HG02852 (cell line): ENCODE measurements at regions not wholly inside any gene's neighbourhood (a gene's known extent, or its start where the extent isn't known, plus 50 kb on each side); places are given as distances from the start of the nearest gene placed in this dataset.
"Not testable (repeated sequence)": the region's sequence is repeated elsewhere in the genome, so short reads cannot be mapped to it uniquely, and the experiment has no call there.

ENCODE experiments used
- ATAC-seq: cut with Tn5 transposase; IDR thresholded peaks from one replicate; pipeline ENCODE4 v1.9.1; 2021; ENCODE audit warnings: mild to moderate bottlenecking, moderate library complexity; ENCODE audit not compliant: unreplicated experiment

- ATAC-seq, result no peak
These were observed 125.1 kb downstream of the AKAP11 start for GRCh38 chr13:42396901-42397655.

DNA sequence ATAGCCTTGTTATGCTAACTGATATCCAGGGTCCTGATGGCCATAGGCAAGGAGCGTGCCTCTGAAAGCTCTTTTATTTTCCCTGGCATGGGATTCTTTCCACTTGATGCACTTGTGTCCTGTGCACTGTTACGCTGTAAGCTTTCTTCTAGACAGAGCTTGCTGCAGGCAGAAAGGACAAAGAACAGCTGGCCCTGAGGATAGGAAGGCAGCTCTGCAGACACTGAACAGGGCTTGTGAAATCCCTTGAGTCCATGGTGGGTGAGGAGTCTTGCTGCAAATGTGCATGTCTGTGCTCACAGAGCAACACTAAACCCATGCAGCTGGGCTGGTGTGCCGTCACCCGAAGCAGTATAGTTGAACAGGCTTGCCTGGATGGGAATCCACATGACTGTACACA, 126.6 kb downstream of the AKAP11 start:
- no peak for ATAC-seq

GRCh38 chr13:42400188-42400833, 128.4 kb downstream of the AKAP11 start:
- ATAC-seq, result no peak

GRCh38 chr13:42401376-42401775, 129.4 kb downstream of the AKAP11 start:
- ATAC-seq, result no peak

- peak; percentile 76 for ATAC-seq
These were observed 133.9 kb downstream of the AKAP11 start for GRCh38 chr13:42405665-42406390.

DNA sequence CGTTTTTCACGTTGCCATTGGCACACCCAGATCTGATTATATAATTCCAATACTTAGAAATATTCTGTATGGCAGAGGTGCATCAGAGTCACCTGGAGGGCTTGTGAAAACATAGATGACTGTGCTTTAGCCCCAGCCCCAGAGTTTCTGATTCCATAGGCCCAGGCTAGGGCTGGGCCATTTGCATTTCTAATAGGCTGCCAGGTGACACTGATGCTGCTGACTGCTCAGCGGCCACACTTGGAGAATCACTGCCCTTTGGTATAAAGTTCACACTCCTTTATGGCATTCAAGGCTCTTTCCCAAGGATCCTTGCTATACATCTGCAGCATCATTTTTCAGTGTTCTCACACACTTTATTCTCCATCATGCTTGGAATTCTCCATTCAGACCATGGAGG, 137.1 kb downstream of the AKAP11 start:
- no peak for ATAC-seq

DNA sequence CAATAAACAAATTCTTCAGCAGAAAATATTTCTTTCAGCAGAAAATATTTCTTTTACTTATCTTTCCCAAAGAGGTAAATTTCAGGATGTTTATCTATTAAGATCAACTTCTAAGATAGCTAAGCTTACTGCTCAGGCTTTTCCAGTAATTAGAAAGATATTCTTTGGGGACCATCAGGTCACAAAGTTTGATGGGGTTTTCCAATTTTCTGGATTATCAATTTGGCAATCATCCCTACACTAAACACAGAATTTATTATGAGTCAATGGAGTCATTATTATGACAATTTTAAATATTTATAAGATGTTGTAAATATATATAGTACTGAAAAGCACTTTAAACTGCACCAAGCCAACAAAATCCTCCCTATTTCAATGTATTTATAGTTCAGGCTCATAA, 137.6 kb downstream of the AKAP11 start:
- ATAC-seq, result no peak

- peak; percentile 70 for ATAC-seq
These were observed 141.0 kb downstream of the AKAP11 start for GRCh38 chr13:42412812-42413483.

DNA sequence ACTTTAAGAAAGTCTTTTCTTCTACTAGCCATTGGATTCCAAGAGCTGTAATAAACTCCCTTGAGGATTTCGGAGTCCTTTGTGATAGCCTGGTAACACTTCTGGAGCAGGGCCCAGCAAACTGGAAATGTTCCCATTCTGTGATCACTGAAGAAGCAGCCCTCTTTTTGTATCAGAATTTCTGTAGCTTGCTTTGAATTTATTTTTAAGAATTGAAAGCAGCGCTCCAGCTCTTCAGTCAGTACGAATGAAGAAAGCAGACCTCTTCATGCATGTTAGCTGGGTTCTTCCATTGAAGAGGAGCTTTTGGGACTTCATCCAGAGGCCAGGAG, 141.5 kb downstream of the AKAP11 start:
- no peak for ATAC-seq

- no peak for ATAC-seq
These were observed 145.7 kb downstream of the AKAP11 start for GRCh38 chr13:42417626-42418025.

DNA sequence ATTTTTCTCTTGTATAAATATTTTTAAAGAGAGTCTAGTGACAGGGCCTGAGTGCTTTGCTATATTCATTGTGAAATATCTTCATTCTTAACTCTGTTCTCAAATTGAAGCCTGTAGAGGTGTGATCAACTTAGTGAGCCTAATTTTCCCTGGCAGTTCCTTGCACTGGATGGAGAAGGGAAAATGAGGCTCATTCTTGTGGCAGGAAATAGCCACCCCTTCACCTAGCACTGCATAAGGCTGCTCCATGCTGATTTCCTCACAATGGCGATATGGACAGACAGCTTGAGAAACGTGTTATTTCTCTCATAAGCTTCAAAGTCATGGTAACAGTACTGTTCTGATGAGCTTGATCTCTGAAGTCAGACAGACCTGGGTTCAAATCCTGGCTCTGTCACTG, 146.2 kb downstream of the AKAP11 start:
- no peak for ATAC-seq

DNA sequence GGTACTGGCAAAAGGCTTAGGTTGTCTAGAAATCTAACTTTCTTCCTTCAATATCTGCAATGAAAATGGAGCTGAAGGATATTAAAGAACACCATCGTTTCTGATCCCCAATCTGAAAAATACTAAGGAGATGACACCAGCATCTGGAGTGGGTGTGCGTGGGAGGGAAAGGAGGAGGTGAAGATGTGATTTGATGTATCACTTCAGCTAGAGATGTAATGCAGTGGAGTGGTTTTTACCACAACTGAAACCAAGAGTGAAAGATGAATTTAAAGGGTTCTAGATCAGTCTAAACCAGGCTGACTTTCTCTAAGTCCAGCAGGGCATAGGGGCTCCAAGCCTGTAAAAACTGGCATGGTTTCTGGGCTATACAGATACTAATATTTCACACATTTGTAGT, 148.4 kb downstream of the AKAP11 start:
- peak; percentile 95 for ATAC-seq

DNA sequence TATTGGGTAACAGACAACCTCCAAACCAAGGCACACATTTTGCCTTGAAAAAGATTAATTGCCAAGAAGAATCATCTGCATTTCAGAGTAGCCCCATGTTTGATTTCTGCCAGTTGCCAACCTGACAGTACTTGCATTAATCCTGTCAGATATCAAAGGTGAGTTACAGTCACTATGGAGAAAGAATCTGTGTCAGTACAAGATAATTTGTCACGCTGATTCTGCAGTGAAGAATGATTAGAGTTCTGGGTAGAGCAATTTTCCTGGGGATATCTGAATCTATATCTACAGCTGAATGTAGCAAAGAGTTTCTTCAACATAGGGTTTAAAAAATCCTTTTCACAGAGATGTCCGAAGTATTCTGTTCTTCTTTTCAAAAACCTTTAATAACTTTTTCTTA, 150.7 kb downstream of the AKAP11 start:
- ATAC-seq, result no peak

GRCh38 chr13:42424182-42424581, 149.8 kb upstream of the TNFSF11 start:
- ATAC-seq, result no peak

GRCh38 chr13:42445354-42445753, 128.6 kb upstream of the TNFSF11 start:
- ATAC-seq, result no peak

GRCh38 chr13:42446597-42446996, 127.4 kb upstream of the TNFSF11 start:
- not testable (repeated sequence) for ATAC-seq

GRCh38 chr13:42453091-42453645, 120.8 kb upstream of the TNFSF11 start:
- no peak for ATAC-seq

- ATAC-seq, result no peak
These were observed 119.2 kb upstream of the TNFSF11 start for GRCh38 chr13:42454749-42455148.

- ATAC-seq, result no peak
These were observed 115.8 kb upstream of the TNFSF11 start for GRCh38 chr13:42458193-42458592.

DNA sequence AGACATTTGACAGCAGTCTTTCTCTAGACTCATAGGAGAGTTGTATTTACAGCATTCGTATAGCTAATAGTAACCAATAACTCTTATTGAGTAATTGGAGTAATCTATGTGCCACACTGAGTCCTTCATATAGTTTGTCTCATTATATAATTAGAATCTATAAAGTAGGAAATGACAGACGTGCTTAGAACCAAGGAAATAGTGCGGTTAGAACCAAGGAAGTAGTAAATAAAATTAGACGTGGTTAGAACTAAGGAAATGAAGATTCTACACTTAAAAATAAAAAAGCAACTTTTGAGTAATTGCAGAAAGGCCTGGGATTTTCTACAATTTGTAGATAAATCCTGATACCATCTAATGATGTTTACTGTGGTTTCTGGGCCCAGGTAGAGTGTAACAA, 107.8 kb upstream of the TNFSF11 start:
- ATAC-seq, result no peak

DNA sequence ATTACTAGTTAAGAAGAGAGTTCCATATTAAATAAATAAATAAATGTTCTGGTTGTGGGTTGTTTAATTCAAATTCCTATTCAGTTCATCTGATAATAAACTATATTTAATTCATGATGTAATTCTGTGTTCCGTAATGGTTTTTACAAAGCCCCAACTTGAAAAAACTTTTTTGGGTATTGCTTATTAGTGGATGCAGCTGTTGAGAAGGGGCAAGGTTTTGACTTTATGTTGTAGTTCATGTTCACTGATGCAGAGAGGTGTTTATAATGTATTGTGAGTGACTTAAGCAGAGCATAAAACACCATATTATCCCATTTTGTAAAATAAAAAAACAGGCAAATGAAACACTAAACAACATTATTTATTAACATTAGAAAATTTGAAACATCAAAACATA, 107.3 kb upstream of the TNFSF11 start:
- ATAC-seq, result no peak
